CD4-positive, alpha-beta T cell (primary cell): ENCODE measurements at regions not wholly inside any gene's neighbourhood (a gene's known extent, or its start where the extent isn't known, plus 50 kb on each side); places are given as distances from the start of the nearest gene placed in this dataset.

ENCODE experiments used
- ATAC-seq: fragments of 200-7000 bp; cut with Tn5 transposase; one replicate; pipeline ENCODE4 v1.10.0; 2022; ENCODE audit warnings: mild to moderate bottlenecking; ENCODE audit not compliant: poor library complexity
- CTCF ChIA-PET: fragments of 350-600 bp; sonication (Branson Sonifier 250); formaldehyde crosslinking; loops from one replicate; lab custom pipeline; 2021; ENCODE audit warnings: antibody characterized with exemption, inconsistent platforms; lab: Charles Lee
- POLR2A ChIA-PET: fragments of 350-600 bp; sonication (Branson Sonifier 250); formaldehyde crosslinking; loops from one replicate; lab custom pipeline; 2021; ENCODE audit warnings: antibody characterized with exemption, inconsistent platforms; lab: Charles Lee
- DNase-seq, 14 experiments: peaks; one replicate each; pipeline ENCODE4 v3.0.0-alpha.2; 2013 to 2020; ENCODE audit warnings: mixed read lengths in 2 of 14
- H3K27ac ChIP-seq, 2 donors: one replicate each; pipeline versions ENCODE4 v1.5.1 to v1.7.0; 2013; ENCODE audit warnings: low read length in 2 of 2, low read depth in 1 of 2, mild to moderate bottlenecking in 1 of 2
- H3K27me3 ChIP-seq, 2 experiments: 1 replicate in 1 of 2; 2 replicates in 1 of 2; pipeline versions ENCODE4 v1.6.1 to v1.7.0; 2013; ENCODE audit warnings: low read length in 2 of 2, control low read depth in 1 of 2, mild to moderate bottlenecking in 1 of 2, moderate library complexity in 1 of 2; ENCODE audit not compliant: insufficient read depth in 2 of 2, control insufficient read depth in 1 of 2
- H3K36me3 ChIP-seq: one replicate; pipeline ENCODE4 v1.6.1; 2013; ENCODE audit warnings: low read length, control low read depth; ENCODE audit not compliant: insufficient read depth
- H3K4me1 ChIP-seq: one replicate; pipeline ENCODE4 v1.6.1; 2013; ENCODE audit warnings: low read length, control low read depth; ENCODE audit not compliant: insufficient read depth
- H3K4me3 ChIP-seq: one replicate; pipeline ENCODE4 v1.5.1; 2013; ENCODE audit warnings: mild to moderate bottlenecking, low read length, moderate library complexity
- H3K9me3 ChIP-seq, 2 experiments: 1 replicate in 1 of 2; 2 replicates in 1 of 2; pipeline versions ENCODE4 v1.6.1 to v1.7.0; 2013; ENCODE audit warnings: low read length in 2 of 2, mild to moderate bottlenecking in 2 of 2, control low read depth in 1 of 2, moderate library complexity in 1 of 2; ENCODE audit not compliant: control insufficient read depth in 1 of 2, insufficient read depth in 1 of 2
- H3K27ac Mint-ChIP-seq: one replicate; pipeline ENCODE4 v1.8.0; 2020; ENCODE audit warnings: mixed read lengths
- H3K27me3 Mint-ChIP-seq: one replicate; pipeline ENCODE4 v1.8.0; 2021; ENCODE audit warnings: mixed read lengths
- H3K36me3 Mint-ChIP-seq: one replicate; pipeline ENCODE4 v1.8.0; 2021; ENCODE audit warnings: low read depth, mixed read lengths
- H3K4me1 Mint-ChIP-seq: one replicate; pipeline ENCODE4 v1.8.0; 2021; ENCODE audit warnings: low read depth, mixed read lengths
- H3K4me3 Mint-ChIP-seq: one replicate; pipeline ENCODE4 v1.8.0; 2020; ENCODE audit warnings: mild to moderate bottlenecking, mixed read lengths
- H3K9me3 Mint-ChIP-seq: one replicate; pipeline ENCODE4 v1.8.0; 2020; ENCODE audit warnings: mixed read lengths
- CTCF ChIP-seq: fragments of 200-600 bp; IDR thresholded peaks from one replicate; pipeline ENCODE4 v1.8.0; 2022; ENCODE audit warnings: antibody characterized with exemption, mild to moderate bottlenecking
- intact Hi-C, 2 experiments: fragments of 100-400 bp; cut with DNase I in 1 of 2; cut with micrococcal nuclease in 1 of 2; formaldehyde crosslinking; loops; one replicate each; pipeline versions ENCODE4 v1.15.1 to v1.9.0; 2023 to 2025; cut with DNase I, micrococcal nuclease

- Mint-ChIP-seq H3K36me3 (no peaks in the 10 kb centered on the region), H3K4me1 (no peaks in the 10 kb centered on the region), H3K4me3 (no peak overlapping the region), H3K27ac (no peak overlapping the region), H3K9me3 (peaks cover 3% of the 10 kb centered on the region), H3K27me3 (no peaks in the 10 kb centered on the region)
- H3K4me1 ChIP-seq, result no peaks in the 10 kb centered on the region
- no peak for ATAC-seq
- intact Hi-C loops, result no loop called here
- POLR2A ChIA-PET, result no interaction called here
- H3K9me3 ChIP-seq, result no peaks in the 10 kb centered on the region
- no peak for TF ChIP-seq CTCF
- CTCF ChIA-PET, result no interaction called here
- H3K27me3 ChIP-seq, result no peaks in the 10 kb centered on the region
- no peak overlapping the region for H3K27ac ChIP-seq
- H3K36me3 ChIP-seq, result no peaks in the 10 kb centered on the region
- DNase-seq, result no peak
- H3K4me3 ChIP-seq, result no peak overlapping the region
Observed at GRCh38 chr4:96916711-96917110, 1076.8 kb downstream of the PDHA2 start.

- no peak for TF ChIP-seq CTCF
- Histone ChIP-seq H3K36me3 (no peaks in the 10 kb centered on the region), H3K9me3 (no peaks in the 10 kb centered on the region), H3K27me3 (no peaks in the 10 kb centered on the region), H3K4me1 (no peaks in the 10 kb centered on the region), H3K27ac (no peak overlapping the region), H3K4me3 (no peak overlapping the region)
- Mint-ChIP-seq H3K4me3 (no peak overlapping the region), H3K4me1 (no peaks in the 10 kb centered on the region), H3K27me3 (no peaks in the 10 kb centered on the region), H3K9me3 (no peaks in the 10 kb centered on the region), H3K27ac (no peak overlapping the region), H3K36me3 (no peaks in the 10 kb centered on the region)
- ATAC-seq (no peak), DNase-seq (no peak)
- CTCF ChIA-PET, result no interaction called here
- POLR2A ChIA-PET, result no interaction called here
- intact Hi-C loops, result no loop called here
Observed at GRCh38 chr4:96936886-96937285, 1097.0 kb downstream of the PDHA2 start.

GRCh38 chr4:96946552-96946951 is 1106.7 kb downstream of the PDHA2 start:
- no peak overlapping the region for H3K27ac Mint-ChIP-seq

More at GRCh38 chr4:96946552-96946951, 1106.7 kb downstream of the PDHA2 start:
- intact Hi-C loops, result no loop called here
- no peak for TF ChIP-seq CTCF
- DNase-seq, result no peak
- Mint-ChIP-seq H3K36me3 (no peaks in the 10 kb centered on the region), H3K4me1 (no peaks in the 10 kb centered on the region), H3K4me3 (no peak overlapping the region), H3K9me3 (peaks cover 4% of the 10 kb centered on the region), H3K27me3 (no peaks in the 10 kb centered on the region)
- Histone ChIP-seq H3K27me3 (no peaks in the 10 kb centered on the region), H3K9me3 (no peaks in the 10 kb centered on the region), H3K4me1 (no peaks in the 10 kb centered on the region), H3K36me3 (no peaks in the 10 kb centered on the region), H3K27ac (no peak overlapping the region), H3K4me3 (no peak overlapping the region)
- ATAC-seq, result no peak
- CTCF ChIA-PET, result no interaction called here
- POLR2A ChIA-PET, result no interaction called here
